Stimulated activated CD4-positive, alpha-beta T cell treated with anti-CD3 and anti-CD28 coated beads, Interleukin-12 subunit alpha, Interleukin-12 subunit beta, amount 100 ng/mL, for 4 hours (primary cell): ENCODE measurements at regions not wholly inside any gene's neighbourhood (a gene's known extent, or its start where the extent isn't known, plus 50 kb on each side); places are given as distances from the start of the nearest gene placed in this dataset.
"Not testable (repeated sequence)": the region's sequence is repeated elsewhere in the genome, so short reads cannot be mapped to it uniquely, and the experiment has no call there.

Source experiments
- DNase-seq: peaks from one replicate; pipeline ENCODE4 v3.0.0-alpha.2; 2020

- DNase-seq, result no peak
Measured at GRCh38 chr4:25981749-25982148, 67.7 kb downstream of the SMIM20 start.

GRCh38 chr4:25982962-25983361 is 68.9 kb downstream of the SMIM20 start:
- no peak for DNase-seq

- DNase-seq, result no peak
Measured at GRCh38 chr4:25984266-25984665, 70.2 kb downstream of the SMIM20 start.

- DNase-seq, result no peak
Measured at GRCh38 chr4:25984796-25985195, 70.8 kb downstream of the SMIM20 start.

GRCh38 chr4:25986807-25987206 is 72.8 kb downstream of the SMIM20 start:
- DNase-seq, result no peak

GRCh38 chr4:25991340-25991739 is 77.3 kb downstream of the SMIM20 start:
- no peak for DNase-seq

- no peak for DNase-seq
Measured at GRCh38 chr4:25993395-25994185, 79.6 kb downstream of the SMIM20 start.

GRCh38 chr4:25994577-25994976 is 80.6 kb downstream of the SMIM20 start:
- DNase-seq, result not testable (repeated sequence)

GRCh38 chr4:26000274-26000950 is 86.4 kb downstream of the SMIM20 start:
- no peak for DNase-seq

GRCh38 chr4:26001413-26001812 is 87.4 kb downstream of the SMIM20 start:
- no peak for DNase-seq

- no peak for DNase-seq
Measured at GRCh38 chr4:26001816-26002215, 87.8 kb downstream of the SMIM20 start.

- no peak for DNase-seq
Measured at GRCh38 chr4:26003056-26003455, 89.0 kb downstream of the SMIM20 start.

GRCh38 chr4:26004290-26004689 is 90.3 kb downstream of the SMIM20 start:
- no peak for DNase-seq

- DNase-seq, result no peak
Measured at GRCh38 chr4:26005764-26006163, 91.7 kb downstream of the SMIM20 start.

- DNase-seq, result no peak
Measured at GRCh38 chr4:26008737-26009136, 94.7 kb downstream of the SMIM20 start.

- DNase-seq, result no peak
Measured at GRCh38 chr4:26009502-26009901, 95.5 kb downstream of the SMIM20 start.

- no peak for DNase-seq
Measured at GRCh38 chr4:26010304-26010703, 96.3 kb downstream of the SMIM20 start.

- DNase-seq, result no peak
Measured at GRCh38 chr4:26013629-26014028, 99.6 kb downstream of the SMIM20 start.

- no peak for DNase-seq
Measured at GRCh38 chr4:26015133-26015651, 101.2 kb downstream of the SMIM20 start.

GRCh38 chr4:26015906-26016305 is 101.9 kb downstream of the SMIM20 start:
- DNase-seq, result no peak

GRCh38 chr4:26017531-26017930 is 103.5 kb downstream of the SMIM20 start:
- no peak for DNase-seq

GRCh38 chr4:26017961-26018700 is 104.1 kb downstream of the SMIM20 start:
- DNase-seq, result not testable (repeated sequence)

- no peak for DNase-seq
Measured at GRCh38 chr4:26020083-26020668, 106.2 kb downstream of the SMIM20 start.
